GM19043 (cell line): ENCODE measurements at regions not wholly inside any gene's neighbourhood (a gene's known extent, or its start where the extent isn't known, plus 50 kb on each side); places are given as distances from the start of the nearest gene placed in this dataset.

Source experiments
- ATAC-seq: cut with Tn5 transposase; IDR thresholded peaks from one replicate; pipeline ENCODE4 v1.9.1; 2021; ENCODE audit warnings: low read depth; ENCODE audit not compliant: unreplicated experiment

- ATAC-seq, result no peak
Observed at GRCh38 chr4:17128268-17128667, 229.8 kb upstream of the LDB2 start.

GRCh38 chr4:17126321-17126966 is 228.0 kb upstream of the LDB2 start:
- ATAC-seq, result no peak

- no peak for ATAC-seq
Observed at GRCh38 chr4:17124767-17125166, 226.3 kb upstream of the LDB2 start.

- no peak for ATAC-seq
Observed at GRCh38 chr4:17120761-17121160, 222.3 kb upstream of the LDB2 start.

- no peak for ATAC-seq
Observed at GRCh38 chr4:17117746-17118145, 219.3 kb upstream of the LDB2 start.

- ATAC-seq, result no peak
Observed at GRCh38 chr4:17115583-17115982, 217.1 kb upstream of the LDB2 start.

GRCh38 chr4:17112292-17112659 is 213.8 kb upstream of the LDB2 start:
- no peak for ATAC-seq

- no peak for ATAC-seq
Observed at GRCh38 chr4:17109126-17109525, 210.7 kb upstream of the LDB2 start.

- no peak for ATAC-seq
Observed at GRCh38 chr4:17103231-17103630, 204.8 kb upstream of the LDB2 start.

GRCh38 chr4:17098996-17099395 is 200.6 kb upstream of the LDB2 start:
- no peak for ATAC-seq

GRCh38 chr4:17098401-17098800 is 200.0 kb upstream of the LDB2 start:
- ATAC-seq, result no peak

- no peak for ATAC-seq
Observed at GRCh38 chr4:17097362-17097761, 198.9 kb upstream of the LDB2 start.

- no peak for ATAC-seq
Observed at GRCh38 chr4:17096692-17097091, 198.2 kb upstream of the LDB2 start.

- no peak for ATAC-seq
Observed at GRCh38 chr4:17095771-17096170, 197.3 kb upstream of the LDB2 start.

- ATAC-seq, result no peak
Observed at GRCh38 chr4:17094876-17095210, 196.4 kb upstream of the LDB2 start.

GRCh38 chr4:17094159-17094875 is 195.9 kb upstream of the LDB2 start:
- ATAC-seq, result no peak

- no peak for ATAC-seq
Observed at GRCh38 chr4:17093481-17093880, 195.0 kb upstream of the LDB2 start.

- ATAC-seq, result peak; percentile 87
Observed at GRCh38 chr4:17092736-17093437, 194.4 kb upstream of the LDB2 start.

GRCh38 chr4:17091104-17091503 is 192.7 kb upstream of the LDB2 start:
- no peak for ATAC-seq

- no peak for ATAC-seq
Observed at GRCh38 chr4:17090063-17090462, 191.6 kb upstream of the LDB2 start.

- no peak for ATAC-seq
Observed at GRCh38 chr4:17085416-17085815, 187.0 kb upstream of the LDB2 start.

GRCh38 chr4:17082186-17082585 is 183.7 kb upstream of the LDB2 start:
- ATAC-seq, result no peak
